ENCODE measurements at regions not wholly inside any gene's neighbourhood (a gene's known extent, or its start where the extent isn't known, plus 50 kb on each side); places are given as distances from the start of the nearest gene placed in this dataset.
"Not testable (repeated sequence)": the region's sequence is repeated elsewhere in the genome, so short reads cannot be mapped to it uniquely, and the experiment has no call there.

GRCh38 chr4:14000091-14000814 is 372.7 kb upstream of the BOD1L1 start:
- Histone ChIP-seq H3K27ac (no peak overlapping the region), H3K4me3 (no peak overlapping the region), H3K27me3 (no peaks in the 10 kb centered on the region), H3K36me3 (replicated peaks in 1 of 2) (no peaks in the 10 kb centered on the region), H3K9me3 (replicated peaks in 1 of 3) (no peaks in the 10 kb centered on the region), H3K4me1 (replicated peaks in 1 of 2) (no peaks in the 10 kb centered on the region)
- TF ChIP-seq POLR2A (IDR thresholded peaks at IDR 0.05) (no peak), CTCF (IDR thresholded peaks at IDR 0.05) (no peak)
- intact Hi-C loops (cut with DNase I): no loop called here
- DNase-seq: no peak
- 63 to 74% (median 67%) methylated on average over 2 of the region's 2 CpGs for WGBS, 4 donors

DNA sequence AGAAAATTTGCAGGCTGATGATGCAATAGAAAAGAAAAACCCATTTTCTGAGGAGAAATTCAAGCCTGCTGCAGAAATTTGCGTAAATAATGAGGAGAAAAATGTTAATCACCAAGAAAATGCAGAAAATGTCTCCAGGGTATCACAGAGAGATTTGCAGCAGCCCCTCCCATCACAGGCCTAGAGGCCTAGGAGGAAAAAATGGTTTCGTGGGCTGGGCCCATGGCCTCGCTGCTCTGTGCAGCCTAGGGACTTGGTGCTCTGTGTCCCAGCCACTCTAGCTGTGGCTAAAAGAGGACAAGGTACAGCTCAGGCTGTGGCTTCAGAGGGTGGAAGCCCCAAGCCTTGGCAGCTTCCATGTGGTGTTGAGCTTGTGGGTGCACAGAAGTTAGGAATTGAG is 374.8 kb upstream of the BOD1L1 start:
- DNase-seq; H3K4me1 ChIP-seq (replicated peaks in 1 of 2); H3K27ac ChIP-seq; H3K4me3 ChIP-seq; H3K36me3 ChIP-seq (replicated peaks in 1 of 2); H3K9me3 ChIP-seq (replicated peaks in 1 of 3); intact Hi-C loops (cut with DNase I); H3K27me3 ChIP-seq: not testable (repeated sequence)
- WGBS, 4 donors: 82 to 94% (median 91%) methylated on average over 3 of the region's 3 CpGs

- DNase-seq: no peak
- H3K36me3 ChIP-seq (replicated peaks in 1 of 2): no peaks in the 10 kb centered on the region
- TF ChIP-seq CTCF (IDR thresholded peaks at IDR 0.05) (no peak), POLR2A (IDR thresholded peaks at IDR 0.05) (no peak)
- 72 to 88% (median 75%) methylated on average over 3 of the region's 3 CpGs for WGBS, 4 donors
- H3K27ac ChIP-seq: no peak overlapping the region
- no peaks in the 10 kb centered on the region for H3K9me3 ChIP-seq (replicated peaks in 1 of 3)
- no peak overlapping the region for H3K4me3 ChIP-seq
- H3K4me1 ChIP-seq (replicated peaks in 1 of 2): no peaks in the 10 kb centered on the region
- intact Hi-C loops (cut with DNase I): no loop called here
- H3K27me3 ChIP-seq: no peaks in the 10 kb centered on the region
Observed at GRCh38 chr4:14008494-14008893, 381.0 kb upstream of the BOD1L1 start.

- Histone ChIP-seq H3K27me3 (no peaks in the 10 kb centered on the region), H3K9me3 (replicated peaks in 1 of 3) (no peaks in the 10 kb centered on the region), H3K27ac (no peak overlapping the region), H3K4me3 (no peak overlapping the region), H3K4me1 (replicated peaks in 1 of 2) (peaks cover 0 to 15% of the 10 kb centered on the region in 2 donors), H3K36me3 (replicated peaks in 1 of 2) (no peaks in the 10 kb centered on the region)
- no peak for DNase-seq
- TF ChIP-seq CTCF (IDR thresholded peaks at IDR 0.05) (no peak), POLR2A (IDR thresholded peaks at IDR 0.05) (no peak)
- intact Hi-C loops (cut with DNase I): no loop called here
- WGBS, 4 donors: 64 to 83% (median 67%) methylated on average over 5 of the region's 5 CpGs
Observed at GRCh38 chr4:14018191-14018853, 390.8 kb upstream of the BOD1L1 start.

DNA sequence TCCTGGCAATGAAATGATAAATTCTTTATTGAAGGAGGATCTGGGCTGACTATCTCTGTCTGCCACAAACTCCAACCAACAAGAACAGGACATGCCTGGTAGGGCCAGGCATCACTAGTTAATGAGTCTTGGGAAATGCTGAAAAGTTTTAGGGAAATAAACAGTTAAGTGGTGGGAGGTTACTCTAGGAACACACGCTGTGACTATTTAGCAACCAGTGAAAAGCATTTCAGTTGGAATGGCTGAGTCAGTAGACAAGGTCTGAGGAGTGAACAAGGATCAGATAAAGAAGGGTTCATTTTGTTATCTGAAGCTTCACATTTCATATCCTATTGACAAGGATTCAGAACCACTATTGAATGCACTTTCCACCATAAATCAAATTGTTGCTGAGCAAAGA is 394.9 kb upstream of the BOD1L1 start:
- Histone ChIP-seq H3K4me1 (replicated peaks in 1 of 2) (peaks cover 8 to 28% of the 10 kb centered on the region in 2 donors), H3K27ac (no peak overlapping the region), H3K36me3 (replicated peaks in 1 of 2) (no peaks in the 10 kb centered on the region), H3K4me3 (no peak overlapping the region), H3K9me3 (replicated peaks in 1 of 3) (no peaks in the 10 kb centered on the region), H3K27me3 (no peaks in the 10 kb centered on the region)
- intact Hi-C loops (cut with DNase I): no loop called here
- 16 to 40% (median 29%) methylated on average over 1 of the region's 1 CpG for WGBS, 4 donors
- no peak for TF ChIP-seq CTCF (IDR thresholded peaks at IDR 0.05)
- no peak for TF ChIP-seq POLR2A (IDR thresholded peaks at IDR 0.05)
- DNase-seq: no peak

Measured in adrenal gland (tissue), 9 donors.